ENCODE measurements at regions not wholly inside any gene's neighbourhood (a gene's known extent, or its start where the extent isn't known, plus 50 kb on each side); places are given as distances from the start of the nearest gene placed in this dataset.
"Not testable (repeated sequence)": the region's sequence is repeated elsewhere in the genome, so short reads cannot be mapped to it uniquely, and the experiment has no call there.

DNA sequence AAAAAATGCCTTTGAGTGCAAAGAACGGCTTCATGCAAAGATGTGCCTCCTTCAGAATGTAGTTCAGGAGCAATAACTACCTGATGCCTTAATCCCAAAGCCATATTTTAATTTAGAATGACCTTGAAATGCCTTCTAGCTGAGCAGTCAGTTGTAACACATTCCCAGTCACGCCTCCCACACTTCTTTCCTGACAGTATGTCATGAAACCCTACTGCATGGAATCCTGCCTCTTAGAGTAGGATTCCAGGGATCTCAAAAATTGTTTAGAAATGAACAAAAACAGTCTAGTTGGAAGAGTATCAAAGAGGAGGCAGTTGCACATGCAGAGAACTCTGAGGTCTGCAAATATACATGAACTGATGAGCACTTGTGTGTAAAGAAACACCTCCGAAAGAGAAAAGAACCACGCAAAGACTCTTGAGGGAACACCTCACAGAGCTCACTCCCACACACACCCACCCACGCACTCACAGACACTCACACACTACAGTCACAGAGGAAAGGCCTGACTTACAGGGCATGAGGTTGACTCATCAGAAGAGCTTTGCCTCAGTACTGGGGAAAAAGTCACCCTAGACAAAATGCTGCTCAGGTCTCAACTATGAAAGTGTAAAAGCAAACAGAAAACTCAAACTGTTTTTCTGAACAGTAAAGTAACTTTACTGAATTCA is 77.4 kb downstream of the GGTLC2 start:
- intact Hi-C loops (cut with DNase I; ENCODE audit: low total_unique reads), result no loop called here
- Histone ChIP-seq H3K27me3 (peaks cover 0 to 22% of the 10 kb centered on the region in 2 donors), H3K4me1 (no peaks in the 10 kb centered on the region), H3K9me3 (no peaks in the 10 kb centered on the region), H3K27ac (no peak overlapping the region), H3K36me3 (no peaks in the 10 kb centered on the region), H3K4me3 (no peak overlapping the region)
- TF ChIP-seq CTCF (IDR thresholded peaks at IDR 0.05), result no peak
- DNase-seq, result no peak

- intact Hi-C loops (cut with DNase I; ENCODE audit: low total_unique reads), result no loop called here
- peaks cover 0 to 4% of the 10 kb centered on the region in 2 donors for H3K27me3 ChIP-seq
- no peaks in the 10 kb centered on the region for H3K36me3 ChIP-seq
- H3K4me3 ChIP-seq, result no peak overlapping the region
- no peak overlapping the region for H3K27ac ChIP-seq
- no peaks in the 10 kb centered on the region for H3K9me3 ChIP-seq
- no peak for DNase-seq
- no peaks in the 10 kb centered on the region for H3K4me1 ChIP-seq
- no peak for TF ChIP-seq CTCF (IDR thresholded peaks at IDR 0.05)
These were observed 84.0 kb downstream of the GGTLC2 start for GRCh38 chr22:22728382-22728781.

GRCh38 chr22:22730655-22731373 is 86.4 kb downstream of the GGTLC2 start:
- H3K36me3 ChIP-seq, result no peaks in the 10 kb centered on the region
- H3K9me3 ChIP-seq, result no peaks in the 10 kb centered on the region
- no peak for TF ChIP-seq CTCF (IDR thresholded peaks at IDR 0.05)
- no peak overlapping the region for H3K27ac ChIP-seq
- H3K4me3 ChIP-seq, result no peak overlapping the region
- intact Hi-C loops (cut with DNase I; ENCODE audit: low total_unique reads), result no loop called here
- H3K27me3 ChIP-seq, result peaks cover 0 to 11% of the 10 kb centered on the region in 2 donors
- H3K4me1 ChIP-seq, result no peaks in the 10 kb centered on the region
- DNase-seq, result no peak

DNA sequence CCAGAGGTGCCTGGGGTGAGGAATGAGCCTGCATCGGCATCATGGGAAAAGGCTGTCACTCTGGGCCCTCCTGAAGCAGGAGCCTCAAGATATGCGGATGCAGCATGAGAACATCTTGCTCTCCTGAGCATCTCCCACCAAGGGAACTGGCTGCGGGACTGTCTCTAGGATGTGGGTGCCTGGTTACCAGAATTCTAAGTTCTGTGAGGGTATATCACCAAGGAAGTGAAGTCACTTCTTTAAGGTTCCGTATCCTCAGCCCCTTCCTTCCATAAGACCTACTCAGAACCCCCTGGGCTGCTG is 86.9 kb downstream of the GGTLC2 start:
- no peak for DNase-seq
- intact Hi-C loops (cut with DNase I; ENCODE audit: low total_unique reads), result no loop called here
- Histone ChIP-seq H3K27me3 (peaks cover 0 to 11% of the 10 kb centered on the region in 2 donors), H3K4me3 (no peak overlapping the region), H3K36me3 (no peaks in the 10 kb centered on the region), H3K9me3 (no peaks in the 10 kb centered on the region), H3K4me1 (no peaks in the 10 kb centered on the region), H3K27ac (no peak overlapping the region)
- TF ChIP-seq CTCF (IDR thresholded peaks at IDR 0.05), result no peak

DNA sequence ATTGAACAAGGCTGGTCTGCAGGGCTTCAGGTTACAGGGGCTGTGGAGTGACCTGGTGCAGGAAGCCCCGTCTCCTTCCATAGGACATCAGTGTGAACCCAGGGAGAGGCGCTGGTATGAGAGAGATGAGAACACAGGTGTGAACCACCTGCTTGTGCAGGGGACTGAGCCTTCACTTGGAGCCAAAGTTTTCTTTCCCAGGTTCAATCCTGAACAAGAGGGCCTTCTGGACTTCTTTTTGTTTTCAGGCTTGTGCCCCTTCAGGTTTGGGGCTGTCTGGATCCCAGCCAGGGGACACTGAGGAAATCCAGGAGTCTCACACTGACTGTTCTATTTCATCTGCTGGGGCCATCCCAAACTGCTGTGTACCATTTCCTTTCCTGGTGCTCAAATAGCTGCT is 88.6 kb downstream of the GGTLC2 start:
- H3K9me3 ChIP-seq; DNase-seq; intact Hi-C loops (cut with DNase I; ENCODE audit: low total_unique reads); H3K4me1 ChIP-seq; H3K36me3 ChIP-seq; H3K4me3 ChIP-seq; H3K27ac ChIP-seq: not testable (repeated sequence)
- peaks cover 0 to 11% of the 10 kb centered on the region in 2 donors for H3K27me3 ChIP-seq

DNA sequence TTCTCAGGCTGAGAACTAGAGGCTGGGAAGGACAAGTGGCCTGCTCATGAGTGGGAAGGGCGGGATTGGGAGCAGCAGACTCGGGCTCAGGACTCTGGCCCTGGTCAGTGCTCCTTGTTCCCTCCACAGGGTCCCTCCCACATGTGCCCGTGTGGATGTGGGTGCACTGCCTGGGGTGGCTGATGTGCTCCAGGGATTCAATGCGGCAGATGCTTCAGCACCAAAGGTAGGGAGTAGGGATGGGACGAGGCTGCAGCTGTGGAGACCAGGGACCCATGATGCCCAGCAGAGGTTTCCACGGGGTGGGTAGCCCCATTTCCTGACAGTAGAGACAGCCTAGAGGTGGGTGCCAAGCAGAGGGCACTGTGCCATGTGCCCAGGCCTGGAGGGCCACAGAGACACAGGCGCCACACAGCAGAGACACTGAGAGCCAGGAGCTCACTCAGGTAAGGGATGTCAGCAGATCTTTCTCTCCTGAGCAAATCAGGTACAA is 89.5 kb downstream of the GGTLC2 start:
- no peak for TF ChIP-seq CTCF (IDR thresholded peaks at IDR 0.05)
- intact Hi-C loops (cut with DNase I; ENCODE audit: low total_unique reads), result no loop called here
- no peak for DNase-seq
- Histone ChIP-seq H3K27me3 (peaks cover 0 to 15% of the 10 kb centered on the region in 2 donors), H3K36me3 (no peaks in the 10 kb centered on the region), H3K9me3 (no peaks in the 10 kb centered on the region), H3K27ac (no peak overlapping the region), H3K4me3 (no peak overlapping the region), H3K4me1 (no peaks in the 10 kb centered on the region)

- H3K4me3 ChIP-seq; H3K27ac ChIP-seq; H3K36me3 ChIP-seq; intact Hi-C loops (cut with DNase I; ENCODE audit: low total_unique reads); H3K4me1 ChIP-seq; H3K9me3 ChIP-seq; DNase-seq: not testable (repeated sequence)
- H3K27me3 ChIP-seq, result peaks cover 0 to 15% of the 10 kb centered on the region in 2 donors
These were observed 90.2 kb downstream of the GGTLC2 start for GRCh38 chr22:22734395-22735272.

GRCh38 chr22:22735276-22735675 is 90.9 kb downstream of the GGTLC2 start:
- H3K27me3 ChIP-seq, result peaks cover 0 to 15% of the 10 kb centered on the region in 2 donors
- intact Hi-C loops (cut with DNase I; ENCODE audit: low total_unique reads); H3K36me3 ChIP-seq; DNase-seq; H3K27ac ChIP-seq; H3K4me1 ChIP-seq; H3K9me3 ChIP-seq; H3K4me3 ChIP-seq: not testable (repeated sequence)
